WTC11 (cell line): ENCODE measurements at regions not wholly inside any gene's neighbourhood (a gene's known extent, or its start where the extent isn't known, plus 50 kb on each side); places are given as distances from the start of the nearest gene placed in this dataset.

Experiments used
- ATAC-seq: fragments of 200-7000 bp; cut with Tn5 transposase; 2 replicates; pipeline ENCODE4 v1.10.0; 2021; ENCODE audit warnings: mild to moderate bottlenecking, moderate library complexity
- CTCF ChIA-PET: fragments of 300-600 bp; sonication (Branson Sonifier 250); formaldehyde crosslinking; loops from one replicate; lab custom pipeline; 2021; ENCODE audit warnings: antibody characterized with exemption; lab: Charles Lee
- POLR2A ChIA-PET: fragments of 350-600 bp; sonication (Branson Sonifier 250); formaldehyde crosslinking; loops from one replicate; lab custom pipeline; 2021; ENCODE audit warnings: antibody characterized with exemption; lab: Charles Lee
- DNase-seq: peaks from one replicate; pipeline ENCODE4 v3.0.0; 2021; ENCODE audit warnings: low spot score
- H3K27ac Mint-ChIP-seq: 2 replicates; pipeline ENCODE4 v1.8.0; 2021; ENCODE audit warnings: mixed read lengths
- H3K27me3 Mint-ChIP-seq: 2 replicates; pipeline ENCODE4 v1.8.0; 2021; ENCODE audit warnings: low read depth, mild to moderate bottlenecking, moderate library complexity, mixed read lengths
- H3K36me3 Mint-ChIP-seq: 2 replicates; pipeline ENCODE4 v1.8.0; 2021; ENCODE audit warnings: mixed read lengths
- H3K4me1 Mint-ChIP-seq: 2 replicates; pipeline ENCODE4 v1.8.0; 2022; ENCODE audit warnings: mixed read lengths
- H3K4me3 Mint-ChIP-seq: 2 replicates; pipeline ENCODE4 v1.8.0; 2021; ENCODE audit warnings: mild to moderate bottlenecking, moderate library complexity, mixed read lengths
- H3K9me3 Mint-ChIP-seq: 2 replicates; pipeline ENCODE4 v1.8.0; 2021; ENCODE audit warnings: mixed read lengths
- ATF3 ChIP-seq: sonication (generic); formaldehyde crosslinking; conservative IDR thresholded peaks from 2 replicates; pipeline ENCODE4 v1.8.1; 2022; ENCODE audit warnings: mild to moderate bottlenecking, missing genetic modification reagents
- ATF6 ChIP-seq: sonication (generic); formaldehyde crosslinking; IDR thresholded peaks from 2 replicates; pipeline ENCODE4 v1.8.1; 2023; ENCODE audit warnings: mild to moderate bottlenecking, missing genetic modification reagents
- CREB1 ChIP-seq: sonication (generic); formaldehyde crosslinking; IDR thresholded peaks from 2 replicates; pipeline ENCODE4 v1.8.0; 2023; ENCODE audit warnings: mild to moderate bottlenecking, missing genetic modification reagents
- E2F4 ChIP-seq: sonication (generic); formaldehyde crosslinking; IDR thresholded peaks from 2 replicates; pipeline ENCODE4 v1.8.1; 2022; ENCODE audit warnings: low read depth, mild to moderate bottlenecking, moderate library complexity, missing genetic modification reagents, borderline replicate concordance
- MYBL2 ChIP-seq: sonication (generic); formaldehyde crosslinking; IDR thresholded peaks from 2 replicates; pipeline ENCODE4 v1.8.1; 2023; ENCODE audit warnings: mild to moderate bottlenecking, moderate library complexity, missing genetic modification reagents
- NFYB ChIP-seq: sonication (generic); formaldehyde crosslinking; conservative IDR thresholded peaks from 2 replicates; pipeline ENCODE4 v1.8.0; 2022; ENCODE audit warnings: low read depth, missing genetic modification reagents
- NR2C2 ChIP-seq: sonication (generic); formaldehyde crosslinking; IDR thresholded peaks from 2 replicates; pipeline ENCODE4 v1.8.0; 2022; ENCODE audit warnings: mild to moderate bottlenecking, missing genetic modification reagents
- OVOL2 ChIP-seq: fragments of 250-450 bp; sonication (Bioruptor Pico); IDR thresholded peaks from 2 replicates; pipeline ENCODE4 v1.9.0; 2021; ENCODE audit warnings: mild to moderate bottlenecking, borderline replicate concordance
- PRDM15 ChIP-seq: sonication (generic); formaldehyde crosslinking; IDR thresholded peaks from 2 replicates; pipeline ENCODE4 v1.8.0; 2022; ENCODE audit warnings: missing genetic modification reagents
- TEAD1 ChIP-seq: sonication (generic); formaldehyde crosslinking; IDR thresholded peaks from 2 replicates; pipeline ENCODE4 v1.8.0; 2022; ENCODE audit warnings: mild to moderate bottlenecking, missing genetic modification reagents
- ZNF232 ChIP-seq: sonication (generic); formaldehyde crosslinking; IDR thresholded peaks from 2 replicates; pipeline ENCODE4 v1.8.0; 2022; ENCODE audit warnings: mild to moderate bottlenecking, missing genetic modification reagents
- ZNF423 ChIP-seq: fragments of 250-450 bp; sonication (Bioruptor Pico); IDR thresholded peaks from 2 replicates; pipeline ENCODE4 v2.1.2; 2022; ENCODE audit warnings: mild to moderate bottlenecking, moderate library complexity
- ZNF671 ChIP-seq: fragments of 250-450 bp; sonication (Bioruptor Pico); IDR thresholded peaks from 2 replicates; pipeline ENCODE4 v1.8.0; 2021; ENCODE audit warnings: mild to moderate bottlenecking
- TF ChIP-seq, protein P1 (sequence below): fragments of 250-450 bp; sonication (Bioruptor Pico); IDR thresholded peaks from 2 replicates; pipeline ENCODE4 v1.9.0; 2021; ENCODE audit warnings: mild to moderate bottlenecking
- TF ChIP-seq, protein P2 (sequence below): sonication (generic); formaldehyde crosslinking; IDR thresholded peaks from 2 replicates; pipeline ENCODE4 v1.8.1; 2023; ENCODE audit warnings: mild to moderate bottlenecking, missing genetic modification reagents, moderate library complexity
- TF ChIP-seq, protein P3 (sequence below): sonication (generic); formaldehyde crosslinking; IDR thresholded peaks from 2 replicates; pipeline ENCODE4 v1.8.1; 2023; ENCODE audit warnings: mild to moderate bottlenecking, missing genetic modification reagents, moderate library complexity
- TF ChIP-seq, protein P4 (sequence below): fragments of 250-450 bp; sonication (Bioruptor Pico); IDR thresholded peaks from 2 replicates; pipeline ENCODE4 v1.9.0; 2021; ENCODE audit warnings: moderate library complexity, mild to moderate bottlenecking, inconsistent platforms, borderline replicate concordance

GRCh38 chr10:8238986-8239385, 184.5 kb downstream of the GATA3 start (continued):
- no peak for TF ChIP-seq E2F4 (CRISPR knock-in tag)
- TF ChIP-seq NR2C2 = no peak
- TF ChIP-seq, protein P1, sequence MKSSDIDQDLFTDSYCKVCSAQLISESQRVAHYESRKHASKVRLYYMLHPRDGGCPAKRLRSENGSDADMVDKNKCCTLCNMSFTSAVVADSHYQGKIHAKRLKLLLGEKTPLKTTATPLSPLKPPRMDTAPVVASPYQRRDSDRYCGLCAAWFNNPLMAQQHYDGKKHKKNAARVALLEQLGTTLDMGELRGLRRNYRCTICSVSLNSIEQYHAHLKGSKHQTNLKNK (CRISPR knock-in tag) = no peak
- no peak for TF ChIP-seq ZNF423 (CRISPR knock-in tag)

GRCh38 chr10:8240861-8241260, 186.4 kb downstream of the GATA3 start:
- CTCF ChIA-PET = no interaction called here
- no peaks in the 10 kb centered on the region for H3K4me1 Mint-ChIP-seq

GRCh38 chr10:8242295-8242872, 187.9 kb downstream of the GATA3 start:
- no peak for ATAC-seq
- Mint-ChIP-seq H3K9me3 (peaks cover 13% of the 10 kb centered on the region), H3K27ac (no peak overlapping the region), H3K27me3 (no peaks in the 10 kb centered on the region), H3K4me1 (no peaks in the 10 kb centered on the region), H3K36me3 (peaks cover 8% of the 10 kb centered on the region; the same call in 1 of the 2 replicates), H3K4me3 (no peak overlapping the region)
- POLR2A ChIA-PET = no interaction called here
- no peak for DNase-seq
- CTCF ChIA-PET = no interaction called here
- TF ChIP-seq NFYB = no peak
- TF ChIP-seq ATF6 (CRISPR knock-in tag) = no peak
- no peak for TF ChIP-seq OVOL2
- TF ChIP-seq, protein P2, sequence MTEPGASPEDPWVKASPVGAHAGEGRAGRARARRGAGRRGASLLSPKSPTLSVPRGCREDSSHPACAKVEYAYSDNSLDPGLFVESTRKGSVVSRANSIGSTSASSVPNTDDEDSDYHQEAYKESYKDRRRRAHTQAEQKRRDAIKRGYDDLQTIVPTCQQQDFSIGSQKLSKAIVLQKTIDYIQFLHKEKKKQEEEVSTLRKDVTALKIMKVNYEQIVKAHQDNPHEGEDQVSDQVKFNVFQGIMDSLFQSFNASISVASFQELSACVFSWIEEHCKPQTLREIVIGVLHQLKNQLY = no peak

More at GRCh38 chr10:8240861-8241260, 186.4 kb downstream of the GATA3 start:
- Mint-ChIP-seq H3K36me3 (no peaks in the 10 kb centered on the region), H3K27me3 (no peaks in the 10 kb centered on the region), H3K9me3 (no peaks in the 10 kb centered on the region), H3K4me3 (no peak overlapping the region), H3K27ac (no peak overlapping the region)
- POLR2A ChIA-PET = no interaction called here
- ATAC-seq (no peak), DNase-seq (no peak)
- TF ChIP-seq PRDM15 (CRISPR knock-in tag) = no peak
- no peak for TF ChIP-seq ZNF232
- TF ChIP-seq, protein P3, sequence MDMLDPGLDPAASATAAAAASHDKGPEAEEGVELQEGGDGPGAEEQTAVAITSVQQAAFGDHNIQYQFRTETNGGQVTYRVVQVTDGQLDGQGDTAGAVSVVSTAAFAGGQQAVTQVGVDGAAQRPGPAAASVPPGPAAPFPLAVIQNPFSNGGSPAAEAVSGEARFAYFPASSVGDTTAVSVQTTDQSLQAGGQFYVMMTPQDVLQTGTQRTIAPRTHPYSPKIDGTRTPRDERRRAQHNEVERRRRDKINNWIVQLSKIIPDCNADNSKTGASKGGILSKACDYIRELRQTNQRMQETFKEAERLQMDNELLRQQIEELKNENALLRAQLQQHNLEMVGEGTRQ (CRISPR knock-in tag) = no peak
- no peak for TF ChIP-seq ZNF671 (CRISPR knock-in tag)
- TF ChIP-seq MYBL2 (CRISPR knock-in tag) = no peak
- TF ChIP-seq, protein P4, sequence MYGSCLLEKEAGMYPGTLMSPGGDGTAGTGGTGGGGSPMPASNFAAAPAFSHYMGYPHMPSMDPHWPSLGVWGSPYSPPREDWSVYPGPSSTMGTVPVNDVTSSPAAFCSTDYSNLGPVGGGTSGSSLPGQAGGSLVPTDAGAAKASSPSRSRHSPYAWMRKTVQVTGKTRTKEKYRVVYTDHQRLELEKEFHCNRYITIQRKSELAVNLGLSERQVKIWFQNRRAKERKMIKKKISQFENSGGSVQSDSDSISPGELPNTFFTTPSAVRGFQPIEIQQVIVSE (CRISPR knock-in tag) = no peak
- no peak for TF ChIP-seq ATF3 (CRISPR knock-in tag)
- TF ChIP-seq TEAD1 (CRISPR knock-in tag) = no peak
- TF ChIP-seq OVOL2 = no peak
- no peak for TF ChIP-seq CREB1 (CRISPR knock-in tag)
